Thoracic aorta (tissue), 2 donors: ENCODE measurements at regions not wholly inside any gene's neighbourhood (a gene's known extent, or its start where the extent isn't known, plus 50 kb on each side); places are given as distances from the start of the nearest gene placed in this dataset.
"Not testable (repeated sequence)": the region's sequence is repeated elsewhere in the genome, so short reads cannot be mapped to it uniquely, and the experiment has no call there.

Experiments
- ATAC-seq: fragments of 150-250 bp; one replicate; pipeline ENCODE4 v1.8.0; 2017; ENCODE audit warnings: low read depth; ENCODE audit not compliant: insufficient number of reproducible peaks, low FRiP score
- DNase-seq: peaks from one replicate; pipeline ENCODE4 v3.0.0-alpha.2; 2020; ENCODE audit warnings: low spot score
- H3K27ac ChIP-seq, 2 donors: fragments of 200-600 bp; sonication (generic); 1 replicate in 1 of 2; 2 replicates in 1 of 2; pipeline ENCODE4 v1.5.1; 2016; ENCODE audit warnings: mild to moderate bottlenecking in 2 of 2, moderate library complexity in 2 of 2
- H3K27me3 ChIP-seq: fragments of 200-600 bp; sonication (generic); replicated peaks from 2 replicates; pipeline ENCODE4 v1.6.0; 2016; ENCODE audit warnings: mild to moderate bottlenecking; ENCODE audit not compliant: insufficient read depth
- H3K36me3 ChIP-seq: fragments of 200-600 bp; sonication (generic); one replicate; pipeline ENCODE4 v1.5.1; 2016
- H3K4me1 ChIP-seq, 2 donors: fragments of 200-600 bp; sonication (generic); 1 replicate in 1 of 2; 2 replicates in 1 of 2; pipeline versions ENCODE4 v1.5.1 to v1.6.0; 2016; ENCODE audit warnings: low read depth in 2 of 2, mild to moderate bottlenecking in 1 of 2; ENCODE audit not compliant: control insufficient read depth in 1 of 2
- H3K4me3 ChIP-seq: fragments of 200-600 bp; sonication (generic); 2 replicates; pipeline ENCODE4 v1.5.1; 2016; ENCODE audit warnings: mild to moderate bottlenecking
- H3K9me3 ChIP-seq: fragments of 200-600 bp; sonication (generic); 2 replicates; pipeline ENCODE4 v1.5.1; 2016
- CTCF ChIP-seq: fragments of 200-600 bp; sonication (generic); IDR thresholded peaks from one replicate; pipeline ENCODE4 v1.5.1; 2019; ENCODE audit warnings: antibody characterized with exemption

- H3K4me1 ChIP-seq, result no peaks in the 10 kb centered on the region
- H3K9me3 ChIP-seq, result no peaks in the 10 kb centered on the region
- no peaks in the 10 kb centered on the region for H3K27me3 ChIP-seq
- H3K4me3 ChIP-seq, result no peak overlapping the region
- no peak overlapping the region for H3K27ac ChIP-seq
- DNase-seq (no peak), ATAC-seq (no peak)
- TF ChIP-seq CTCF, result no peak
- no peaks in the 10 kb centered on the region for H3K36me3 ChIP-seq
Measured at GRCh38 chr20:30513050-30513628, 744.3 kb upstream of the DEFB115 start.

GRCh38 chr20:30515915-30516314 lies 741.5 kb upstream of the DEFB115 start:
- H3K9me3 ChIP-seq, DNase-seq, ATAC-seq, H3K27me3 ChIP-seq, H3K36me3 ChIP-seq, H3K27ac ChIP-seq, H3K4me1 ChIP-seq, H3K4me3 ChIP-seq: not testable (repeated sequence)

- not testable (repeated sequence) for H3K36me3 ChIP-seq, H3K4me3 ChIP-seq, DNase-seq, ATAC-seq, H3K27me3 ChIP-seq, H3K9me3 ChIP-seq, H3K4me1 ChIP-seq, H3K27ac ChIP-seq
Measured at GRCh38 chr20:30518906-30519305, 738.6 kb upstream of the DEFB115 start.

- H3K4me1 ChIP-seq, DNase-seq, H3K4me3 ChIP-seq, ATAC-seq, H3K27me3 ChIP-seq, H3K9me3 ChIP-seq, H3K36me3 ChIP-seq, H3K27ac ChIP-seq: not testable (repeated sequence)
Measured at GRCh38 chr20:30521686-30522415, 735.6 kb upstream of the DEFB115 start.

- H3K4me1 ChIP-seq, H3K36me3 ChIP-seq, H3K9me3 ChIP-seq, H3K4me3 ChIP-seq, DNase-seq, H3K27me3 ChIP-seq, H3K27ac ChIP-seq, ATAC-seq: not testable (repeated sequence)
Measured at GRCh38 chr20:30524155-30524554, 733.3 kb upstream of the DEFB115 start.

- not testable (repeated sequence) for ATAC-seq, H3K4me1 ChIP-seq, H3K9me3 ChIP-seq, H3K36me3 ChIP-seq, H3K27me3 ChIP-seq, H3K4me3 ChIP-seq, DNase-seq, H3K27ac ChIP-seq
Measured at GRCh38 chr20:30524761-30525160, 732.7 kb upstream of the DEFB115 start.

GRCh38 chr20:30533653-30534052 lies 723.8 kb upstream of the DEFB115 start:
- H3K4me1 ChIP-seq, H3K4me3 ChIP-seq, H3K27ac ChIP-seq, ATAC-seq, DNase-seq, H3K27me3 ChIP-seq, H3K36me3 ChIP-seq, H3K9me3 ChIP-seq: not testable (repeated sequence)

- not testable (repeated sequence) for H3K4me1 ChIP-seq, H3K9me3 ChIP-seq, H3K36me3 ChIP-seq, ATAC-seq, H3K27me3 ChIP-seq, DNase-seq, H3K27ac ChIP-seq
- peak overlapping the region; percentile 23 for H3K4me3 ChIP-seq
Measured at GRCh38 chr20:30537459-30537858, 720.0 kb upstream of the DEFB115 start.

GRCh38 chr20:30540330-30541069 lies 717.0 kb upstream of the DEFB115 start:
- H3K36me3 ChIP-seq, H3K4me1 ChIP-seq, H3K4me3 ChIP-seq, H3K27ac ChIP-seq, DNase-seq, H3K27me3 ChIP-seq, H3K9me3 ChIP-seq, ATAC-seq: not testable (repeated sequence)

- not testable (repeated sequence) for H3K36me3 ChIP-seq, ATAC-seq, H3K27me3 ChIP-seq, DNase-seq, H3K4me3 ChIP-seq, H3K9me3 ChIP-seq, H3K4me1 ChIP-seq, H3K27ac ChIP-seq
Measured at GRCh38 chr20:30551236-30551635, 706.2 kb upstream of the DEFB115 start.

GRCh38 chr20:30556797-30557196 lies 700.7 kb upstream of the DEFB115 start:
- H3K9me3 ChIP-seq, ATAC-seq: not testable (repeated sequence)

More at GRCh38 chr20:30556797-30557196, 700.7 kb upstream of the DEFB115 start:
- not testable (repeated sequence) for H3K36me3 ChIP-seq, H3K27me3 ChIP-seq, DNase-seq, H3K4me1 ChIP-seq, H3K27ac ChIP-seq, H3K4me3 ChIP-seq
